ENCODE measurements at regions not wholly inside any gene's neighbourhood (a gene's known extent, or its start where the extent isn't known, plus 50 kb on each side); places are given as distances from the start of the nearest gene placed in this dataset.
"Not testable (repeated sequence)": the region's sequence is repeated elsewhere in the genome, so short reads cannot be mapped to it uniquely, and the experiment has no call there.

GRCh38 chr9:42437057-42437759 is 253.7 kb downstream of the SPATA31A6 start:
- not testable (repeated sequence) for DNase-seq

- DNase-seq = not testable (repeated sequence)
These were observed 259.2 kb downstream of the SPATA31A6 start for GRCh38 chr9:42442680-42443079.

GRCh38 chr9:42443414-42443813 is 260.0 kb downstream of the SPATA31A6 start:
- not testable (repeated sequence) for DNase-seq

GRCh38 chr9:42461436-42461835 is 278.0 kb downstream of the SPATA31A6 start:
- DNase-seq = not testable (repeated sequence)

GRCh38 chr9:42461863-42462262 is 278.4 kb downstream of the SPATA31A6 start:
- DNase-seq = not testable (repeated sequence)

- not testable (repeated sequence) for DNase-seq
These were observed 280.5 kb downstream of the SPATA31A6 start for GRCh38 chr9:42463981-42464380.

GRCh38 chr9:42470577-42470976 is 287.1 kb downstream of the SPATA31A6 start:
- DNase-seq = not testable (repeated sequence)

- not testable (repeated sequence) for DNase-seq
These were observed 307.5 kb downstream of the SPATA31A6 start for GRCh38 chr9:42490989-42491388.

- not testable (repeated sequence) for DNase-seq
These were observed 319.3 kb downstream of the SPATA31A6 start for GRCh38 chr9:42502620-42503264.

GRCh38 chr9:42508111-42508510 is 324.7 kb downstream of the SPATA31A6 start:
- not testable (repeated sequence) for DNase-seq

GRCh38 chr9:42513535-42513934 is 330.1 kb downstream of the SPATA31A6 start:
- not testable (repeated sequence) for DNase-seq

- not testable (repeated sequence) for DNase-seq
These were observed 351.0 kb downstream of the SPATA31A6 start for GRCh38 chr9:42534325-42534983.

- not testable (repeated sequence) for DNase-seq
These were observed 351.5 kb downstream of the SPATA31A6 start for GRCh38 chr9:42534984-42535325.

GRCh38 chr9:42550789-42551357 is 367.4 kb downstream of the SPATA31A6 start:
- DNase-seq = not testable (repeated sequence)

GRCh38 chr9:42568530-42568929 is 385.1 kb downstream of the SPATA31A6 start:
- not testable (repeated sequence) for DNase-seq

- DNase-seq = not testable (repeated sequence)
These were observed 385.6 kb downstream of the SPATA31A6 start for GRCh38 chr9:42568942-42569556.

- DNase-seq = not testable (repeated sequence)
These were observed 394.4 kb downstream of the SPATA31A6 start for GRCh38 chr9:42577851-42578250.

Data from bone marrow (tissue), 2 donors.